Glutamatergic neuron (in vitro differentiated cells): ENCODE measurements at regions not wholly inside any gene's neighbourhood (a gene's known extent, or its start where the extent isn't known, plus 50 kb on each side); places are given as distances from the start of the nearest gene placed in this dataset.
"Not testable (repeated sequence)": the region's sequence is repeated elsewhere in the genome, so short reads cannot be mapped to it uniquely, and the experiment has no call there.

Experiments
- DNase-seq: peaks from one replicate; pipeline ENCODE4 v3.0.0; 2022
- H3K27ac Mint-ChIP-seq: one replicate; pipeline ENCODE4 v1.8.0; 2020; ENCODE audit warnings: mild to moderate bottlenecking, mixed read lengths, inconsistent platforms; ENCODE audit not compliant: unreplicated experiment
- H3K27me3 Mint-ChIP-seq: one replicate; pipeline ENCODE4 v1.8.0; 2020; ENCODE audit warnings: mild to moderate bottlenecking, moderate library complexity, mixed read lengths, inconsistent platforms; ENCODE audit not compliant: unreplicated experiment
- H3K36me3 Mint-ChIP-seq: one replicate; pipeline ENCODE4 v1.8.0; 2020; ENCODE audit warnings: mild to moderate bottlenecking, mixed read lengths, inconsistent platforms; ENCODE audit not compliant: unreplicated experiment
- H3K4me1 Mint-ChIP-seq: one replicate; pipeline ENCODE4 v1.8.0; 2020; ENCODE audit warnings: mild to moderate bottlenecking, low read depth, mixed read lengths, inconsistent platforms; ENCODE audit not compliant: unreplicated experiment
- H3K4me3 Mint-ChIP-seq: one replicate; pipeline ENCODE4 v1.8.0; 2020; ENCODE audit warnings: mild to moderate bottlenecking, mixed read lengths, inconsistent platforms; ENCODE audit not compliant: unreplicated experiment
- H3K9me3 Mint-ChIP-seq: one replicate; pipeline ENCODE4 v1.8.0; 2020; ENCODE audit warnings: mild to moderate bottlenecking, moderate library complexity, mixed read lengths, inconsistent platforms; ENCODE audit not compliant: unreplicated experiment
- TF ChIP-seq, protein P1 (sequence below): fragments of 200-600 bp; sonication (generic); IDR thresholded peaks from one replicate; pipeline ENCODE4 v1.5.0; 2021; ENCODE audit not compliant: partially characterized antibody, unreplicated experiment

DNA sequence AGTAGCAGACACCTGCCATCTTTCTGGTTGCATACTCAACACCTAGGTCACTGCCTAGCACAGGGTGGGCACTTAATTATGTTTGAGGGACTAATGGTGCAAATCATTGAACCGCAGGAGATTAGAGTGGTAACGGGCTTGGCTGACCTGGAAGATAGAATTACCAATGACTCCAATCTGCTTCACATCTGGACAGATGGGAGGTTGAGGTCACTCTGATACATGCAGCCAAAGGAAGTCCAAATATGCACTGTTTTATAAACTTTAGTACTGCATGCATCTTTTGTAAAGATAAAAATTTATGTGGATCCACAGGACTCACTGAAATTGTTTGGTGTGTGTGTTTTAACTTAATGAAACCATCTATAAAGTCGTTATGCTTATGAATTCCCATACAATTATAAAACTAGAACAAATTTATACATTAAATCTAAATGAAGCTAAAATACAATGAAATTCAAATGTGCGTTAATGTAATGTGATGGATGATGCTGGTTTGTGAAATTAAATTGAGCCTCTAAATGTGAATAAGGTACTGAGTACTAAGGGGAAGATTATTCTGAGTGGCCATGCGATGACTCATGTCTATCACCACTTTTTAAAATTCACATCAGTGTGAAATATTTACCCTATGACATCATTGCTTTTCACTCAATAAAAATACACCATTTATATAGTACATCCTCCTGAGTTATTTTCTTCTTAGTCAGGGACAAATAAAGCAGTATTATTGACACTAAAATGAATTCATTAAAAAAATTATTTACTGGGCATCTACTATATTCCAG is 224.7 kb upstream of the FAM78B start:
- TF ChIP-seq, protein P1, sequence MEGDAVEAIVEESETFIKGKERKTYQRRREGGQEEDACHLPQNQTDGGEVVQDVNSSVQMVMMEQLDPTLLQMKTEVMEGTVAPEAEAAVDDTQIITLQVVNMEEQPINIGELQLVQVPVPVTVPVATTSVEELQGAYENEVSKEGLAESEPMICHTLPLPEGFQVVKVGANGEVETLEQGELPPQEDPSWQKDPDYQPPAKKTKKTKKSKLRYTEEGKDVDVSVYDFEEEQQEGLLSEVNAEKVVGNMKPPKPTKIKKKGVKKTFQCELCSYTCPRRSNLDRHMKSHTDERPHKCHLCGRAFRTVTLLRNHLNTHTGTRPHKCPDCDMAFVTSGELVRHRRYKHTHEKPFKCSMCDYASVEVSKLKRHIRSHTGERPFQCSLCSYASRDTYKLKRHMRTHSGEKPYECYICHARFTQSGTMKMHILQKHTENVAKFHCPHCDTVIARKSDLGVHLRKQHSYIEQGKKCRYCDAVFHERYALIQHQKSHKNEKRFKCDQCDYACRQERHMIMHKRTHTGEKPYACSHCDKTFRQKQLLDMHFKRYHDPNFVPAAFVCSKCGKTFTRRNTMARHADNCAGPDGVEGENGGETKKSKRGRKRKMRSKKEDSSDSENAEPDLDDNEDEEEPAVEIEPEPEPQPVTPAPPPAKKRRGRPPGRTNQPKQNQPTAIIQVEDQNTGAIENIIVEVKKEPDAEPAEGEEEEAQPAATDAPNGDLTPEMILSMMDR = no peak
- H3K9me3 Mint-ChIP-seq = peaks cover 2% of the 10 kb centered on the region
- H3K4me1 Mint-ChIP-seq = peaks cover 14% of the 10 kb centered on the region
- H3K27ac Mint-ChIP-seq = peak overlapping the region; percentile 56
- H3K36me3 Mint-ChIP-seq = no peaks in the 10 kb centered on the region
- no peak overlapping the region for H3K4me3 Mint-ChIP-seq
- no peaks in the 10 kb centered on the region for H3K27me3 Mint-ChIP-seq
- no peak for DNase-seq

- H3K9me3 Mint-ChIP-seq = no peaks in the 10 kb centered on the region
- H3K36me3 Mint-ChIP-seq = no peaks in the 10 kb centered on the region
- peaks cover 10% of the 10 kb centered on the region for H3K4me1 Mint-ChIP-seq
- H3K27me3 Mint-ChIP-seq = no peaks in the 10 kb centered on the region
- no peak overlapping the region for H3K4me3 Mint-ChIP-seq
- no peak for DNase-seq
- TF ChIP-seq, protein P1 = no peak
- H3K27ac Mint-ChIP-seq = no peak overlapping the region
Measured at GRCh38 chr1:166395729-166396128, 228.9 kb upstream of the FAM78B start.

- H3K9me3 Mint-ChIP-seq, H3K27ac Mint-ChIP-seq, DNase-seq, H3K27me3 Mint-ChIP-seq, H3K4me3 Mint-ChIP-seq, H3K4me1 Mint-ChIP-seq: not testable (repeated sequence)
- H3K36me3 Mint-ChIP-seq = peaks cover 20% of the 10 kb centered on the region
Measured at GRCh38 chr1:166409253-166410082, 242.7 kb upstream of the FAM78B start.

DNA sequence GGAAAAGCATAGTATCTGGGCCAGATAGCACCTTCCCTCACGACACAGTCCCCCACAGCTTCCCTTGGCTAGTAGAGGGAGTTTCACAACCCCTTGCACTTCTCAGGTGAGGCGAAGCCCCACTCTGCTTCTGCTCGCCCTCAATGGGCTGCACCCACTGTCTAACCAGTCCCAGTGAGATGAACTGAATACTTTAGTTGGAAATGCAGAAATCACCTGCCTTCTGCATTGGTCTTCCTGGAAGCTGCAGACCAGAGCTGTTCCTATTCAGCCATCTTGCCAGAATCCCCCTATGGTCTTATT is 243.2 kb upstream of the FAM78B start:
- Mint-ChIP-seq H3K4me1 (no peaks in the 10 kb centered on the region), H3K4me3 (no peak overlapping the region), H3K27me3 (no peaks in the 10 kb centered on the region), H3K27ac (no peak overlapping the region), H3K36me3 (peaks cover 20% of the 10 kb centered on the region), H3K9me3 (peaks cover 9% of the 10 kb centered on the region)
- TF ChIP-seq, protein P1 = no peak
- no peak for DNase-seq

DNA sequence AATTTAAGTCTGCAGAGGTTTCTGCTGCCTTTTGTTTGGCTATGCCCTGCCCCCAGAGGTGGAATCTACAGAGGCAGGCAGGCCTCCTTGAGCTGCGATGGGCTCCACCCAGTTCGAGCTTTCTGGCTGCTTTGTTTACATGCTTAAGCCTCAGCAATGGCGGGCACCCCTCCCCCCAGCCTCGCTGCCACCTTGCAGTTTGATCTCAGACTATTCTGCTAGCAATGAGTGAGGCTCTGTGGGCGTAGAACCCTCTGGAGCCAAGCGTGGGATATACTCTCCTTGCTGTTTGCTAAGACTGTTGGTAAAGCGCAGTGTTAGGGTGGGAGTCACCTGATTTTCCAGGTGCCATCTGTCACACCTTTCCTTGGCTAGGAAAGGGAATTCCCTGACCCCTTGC is 250.0 kb upstream of the FAM78B start:
- DNase-seq, H3K9me3 Mint-ChIP-seq, H3K27me3 Mint-ChIP-seq, H3K27ac Mint-ChIP-seq, H3K4me3 Mint-ChIP-seq, H3K4me1 Mint-ChIP-seq: not testable (repeated sequence)
- H3K36me3 Mint-ChIP-seq = peaks cover 11% of the 10 kb centered on the region

- H3K4me1 Mint-ChIP-seq = peaks cover 4% of the 10 kb centered on the region
- TF ChIP-seq, protein P1 = no peak
- peaks cover 11% of the 10 kb centered on the region for H3K36me3 Mint-ChIP-seq
- H3K4me3 Mint-ChIP-seq = no peak overlapping the region
- H3K9me3 Mint-ChIP-seq = peaks cover 2% of the 10 kb centered on the region
- no peak for DNase-seq
- no peak overlapping the region for H3K27ac Mint-ChIP-seq
- H3K27me3 Mint-ChIP-seq = no peaks in the 10 kb centered on the region
Measured at GRCh38 chr1:166418344-166418933, 251.6 kb upstream of the FAM78B start.

DNA sequence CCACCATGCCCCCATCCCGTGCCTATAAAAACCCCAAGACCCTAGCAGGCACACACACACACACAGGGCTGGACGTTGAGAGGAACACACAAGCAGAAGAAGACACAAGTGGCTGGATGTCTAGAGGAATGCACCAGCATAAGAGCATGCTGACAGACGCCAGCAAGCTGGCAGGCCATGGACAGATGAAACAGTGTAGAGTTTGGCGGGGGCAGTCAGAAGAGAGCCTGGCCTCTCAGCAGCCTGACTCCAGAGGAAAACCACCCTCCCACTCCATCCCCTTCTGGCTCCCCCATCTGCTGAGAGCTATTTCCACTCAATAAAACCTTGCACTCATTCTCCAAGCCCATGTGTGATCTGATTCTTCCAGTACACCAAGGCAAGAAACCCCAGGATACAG is 255.8 kb upstream of the FAM78B start:
- H3K27ac Mint-ChIP-seq, H3K4me3 Mint-ChIP-seq, H3K4me1 Mint-ChIP-seq, H3K9me3 Mint-ChIP-seq, H3K36me3 Mint-ChIP-seq, H3K27me3 Mint-ChIP-seq: not testable (repeated sequence)
- DNase-seq = peak; percentile 12
